ENCODE measurements at regions not wholly inside any gene's neighbourhood (a gene's known extent, or its start where the extent isn't known, plus 50 kb on each side); places are given as distances from the start of the nearest gene placed in this dataset.

- FAIRE-seq (no peak), DNase-seq (ENCODE audit: insufficient read length, low spot score) (no peak)
- TF ChIP-seq CTCF (IDR thresholded peaks at IDR 0.05; ENCODE audit: insufficient read depth, missing control alignments) = no peak
Measured at GRCh38 chr5:2696156-2696807, 55.2 kb downstream of the IRX2 start.

GRCh38 chr5:2695200-2695891, 56.1 kb downstream of the IRX2 start:
- FAIRE-seq = no peak

GRCh38 chr5:2691530-2691929, 59.9 kb downstream of the IRX2 start:
- DNase-seq (ENCODE audit: insufficient read length, low spot score) (no peak), FAIRE-seq (no peak)
- TF ChIP-seq CTCF (IDR thresholded peaks at IDR 0.05; ENCODE audit: insufficient read depth, missing control alignments) = no peak

More at GRCh38 chr5:2695200-2695891, 56.1 kb downstream of the IRX2 start:
- no peak for TF ChIP-seq CTCF (IDR thresholded peaks at IDR 0.05; ENCODE audit: insufficient read depth, missing control alignments)
- DNase-seq (ENCODE audit: insufficient read length, low spot score) = no peak

- FAIRE-seq (no peak), DNase-seq (ENCODE audit: insufficient read length, low spot score) (no peak)
- no peak for TF ChIP-seq CTCF (IDR thresholded peaks at IDR 0.05; ENCODE audit: insufficient read depth, missing control alignments)
Measured at GRCh38 chr5:2690293-2690692, 61.2 kb downstream of the IRX2 start.

GRCh38 chr5:2688586-2688985, 62.9 kb downstream of the IRX2 start:
- TF ChIP-seq CTCF (IDR thresholded peaks at IDR 0.05; ENCODE audit: insufficient read depth, missing control alignments) = no peak
- FAIRE-seq (no peak), DNase-seq (ENCODE audit: insufficient read length, low spot score) (no peak)

- FAIRE-seq (no peak), DNase-seq (ENCODE audit: insufficient read length, low spot score) (no peak)
- TF ChIP-seq CTCF (IDR thresholded peaks at IDR 0.05; ENCODE audit: insufficient read depth, missing control alignments) = no peak
Measured at GRCh38 chr5:2687746-2688145, 63.7 kb downstream of the IRX2 start.

Data from D721Med (cell line).